ENCODE measurements at regions not wholly inside any gene's neighbourhood (a gene's known extent, or its start where the extent isn't known, plus 50 kb on each side); places are given as distances from the start of the nearest gene placed in this dataset.

GRCh38 chr12:97921979-97922722 lies 459.5 kb downstream of the RMST start:
- TF ChIP-seq POLR2A (IDR thresholded peaks at IDR 0.05; ENCODE audit: low read length), result no peak
- no peak for TF ChIP-seq GATA1 (IDR thresholded peaks at IDR 0.05; ENCODE audit: low read depth, low read length)
